Spleen (tissue), 7 donors: ENCODE measurements at regions not wholly inside any gene's neighbourhood (a gene's known extent, or its start where the extent isn't known, plus 50 kb on each side); places are given as distances from the start of the nearest gene placed in this dataset.

ENCODE experiments used
- CTCF ChIP-seq, 11 experiments: fragments of 200-600 bp in 7 of 11; fragments of 450-650 bp in 4 of 11; sonication (generic) in 4 of 11; IDR thresholded peaks in 8 of 11; conservative IDR thresholded peaks in 3 of 11; 1 replicate in 7 of 11; 2 replicates in 4 of 11; pipeline versions ENCODE4 v1.4.0 to v1.8.0; 2016 to 2021; ENCODE audit warnings: antibody characterized with exemption in 11 of 11, inconsistent platforms in 4 of 11, mild to moderate bottlenecking in 1 of 11
- POLR2A ChIP-seq, 3 donors: fragments of 450-650 bp; IDR thresholded peaks; one replicate each; pipeline ENCODE4 v1.5.1; 2017; ENCODE audit warnings: antibody characterized with exemption in 3 of 3, mild to moderate bottlenecking in 1 of 3
- POLR2AphosphoS5 ChIP-seq, 3 donors: sonication (generic); formaldehyde crosslinking; IDR thresholded peaks; one replicate each; pipeline ENCODE4 v1.5.1; 2017; ENCODE audit warnings: antibody characterized with exemption in 3 of 3
- donor health status: DM: no; HTN: no; CAD: no; lungs with moderate emphysema.
- donor health status: DM: no; HTN: no; CAD: no.
- donor health status: DM: no; HTN: no; CAD: no.

- TF ChIP-seq CTCF (IDR thresholded peaks at IDR 0.05 in 8 of 11, conservative IDR thresholded peaks at IDR 0.05 in 3 of 11) (no peak), POLR2A (IDR thresholded peaks at IDR 0.05) (no peak), POLR2AphosphoS5 (IDR thresholded peaks at IDR 0.05) (no peak)
Measured at GRCh38 chr9:73597039-73597438, 445.4 kb downstream of the ANXA1 start.
